Stimulated activated CD8-positive, alpha-beta memory T cell treated with anti-CD3 and anti-CD28 coated beads, Interleukin-7, amount 100 ng/mL, for 24 hours (primary cell): ENCODE measurements at regions not wholly inside any gene's neighbourhood (a gene's known extent, or its start where the extent isn't known, plus 50 kb on each side); places are given as distances from the start of the nearest gene placed in this dataset.

Experiments used
- DNase-seq: peaks from one replicate; pipeline ENCODE4 v3.0.0-alpha.2; 2020; ENCODE audit warnings: low read depth

- no peak for DNase-seq
Measured at GRCh38 chr9:121601194-121601593, 50.2 kb upstream of the DAB2IP start.
